ENCODE measurements at regions not wholly inside any gene's neighbourhood (a gene's known extent, or its start where the extent isn't known, plus 50 kb on each side); places are given as distances from the start of the nearest gene placed in this dataset.

- H3K27me3 ChIP-seq (replicated peaks in 1 of 7), result no peaks in the 10 kb centered on the region
- H3K36me3 ChIP-seq, result no peaks in the 10 kb centered on the region
- no peak overlapping the region for H3K27ac ChIP-seq
- peaks cover 0 to 11% (median 3%) of the 10 kb centered on the region in 6 donors for H3K4me1 ChIP-seq
- H3K9me3 ChIP-seq, result no peaks in the 10 kb centered on the region
- intact Hi-C loops (cut with DNase I; ENCODE audit: low total_unique reads), result no loop called here
- WGBS, 5 donors, result 27 to 68% (median 56%) methylated on average over 1 of the region's 1 CpG
- H3K4me3 ChIP-seq, result no peak overlapping the region
- TF ChIP-seq POLR2AphosphoS5 (IDR thresholded peaks at IDR 0.05), result no peak
- no peak for TF ChIP-seq POLR2A (IDR thresholded peaks at IDR 0.05)
- TF ChIP-seq, protein P1, sequence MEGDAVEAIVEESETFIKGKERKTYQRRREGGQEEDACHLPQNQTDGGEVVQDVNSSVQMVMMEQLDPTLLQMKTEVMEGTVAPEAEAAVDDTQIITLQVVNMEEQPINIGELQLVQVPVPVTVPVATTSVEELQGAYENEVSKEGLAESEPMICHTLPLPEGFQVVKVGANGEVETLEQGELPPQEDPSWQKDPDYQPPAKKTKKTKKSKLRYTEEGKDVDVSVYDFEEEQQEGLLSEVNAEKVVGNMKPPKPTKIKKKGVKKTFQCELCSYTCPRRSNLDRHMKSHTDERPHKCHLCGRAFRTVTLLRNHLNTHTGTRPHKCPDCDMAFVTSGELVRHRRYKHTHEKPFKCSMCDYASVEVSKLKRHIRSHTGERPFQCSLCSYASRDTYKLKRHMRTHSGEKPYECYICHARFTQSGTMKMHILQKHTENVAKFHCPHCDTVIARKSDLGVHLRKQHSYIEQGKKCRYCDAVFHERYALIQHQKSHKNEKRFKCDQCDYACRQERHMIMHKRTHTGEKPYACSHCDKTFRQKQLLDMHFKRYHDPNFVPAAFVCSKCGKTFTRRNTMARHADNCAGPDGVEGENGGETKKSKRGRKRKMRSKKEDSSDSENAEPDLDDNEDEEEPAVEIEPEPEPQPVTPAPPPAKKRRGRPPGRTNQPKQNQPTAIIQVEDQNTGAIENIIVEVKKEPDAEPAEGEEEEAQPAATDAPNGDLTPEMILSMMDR (IDR thresholded peaks at IDR 0.05 in 8 of 11, conservative IDR thresholded peaks at IDR 0.05 in 3 of 11), result no peak
- DNase-seq, result no peak
Measured at GRCh38 chr6:137369136-137369535, 125.1 kb downstream of the OLIG3 start.

DNA sequence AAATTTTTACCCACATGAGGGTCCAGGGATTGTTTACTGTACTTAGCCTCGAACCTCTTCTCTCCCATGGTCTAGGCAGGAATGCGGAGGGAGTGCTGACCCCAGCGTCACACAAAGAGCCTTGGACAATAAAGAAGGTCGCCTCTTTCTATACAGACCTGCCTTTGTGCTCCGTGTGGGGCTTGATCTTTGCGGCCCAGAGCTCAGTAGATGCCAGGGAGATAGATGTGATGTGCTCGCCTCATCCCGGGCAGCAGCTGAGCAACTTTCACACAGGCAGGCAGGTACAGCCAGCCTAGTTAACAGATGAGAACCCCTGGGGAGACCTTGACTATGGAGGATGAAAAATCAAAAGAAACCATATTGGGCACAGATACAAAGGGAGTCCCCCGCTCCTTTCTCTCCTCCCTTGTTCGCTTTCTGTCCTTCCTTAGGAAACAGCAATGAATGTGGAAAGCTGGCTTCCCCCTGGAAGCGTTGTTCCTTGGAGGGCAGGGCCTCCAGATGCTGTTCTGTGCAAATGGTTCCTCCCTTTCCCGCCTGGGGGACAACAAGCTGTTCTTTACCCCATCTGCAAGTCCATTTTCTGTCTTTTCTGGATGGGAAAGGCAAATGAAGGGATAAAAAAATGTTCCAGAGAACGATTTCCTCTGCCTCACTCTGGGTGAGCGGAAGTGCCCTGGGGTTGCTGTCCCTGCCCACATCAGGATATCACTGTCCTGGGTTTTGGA is 128.3 kb downstream of the OLIG3 start:
- TF ChIP-seq, protein P1 (IDR thresholded peaks at IDR 0.05 in 8 of 11, conservative IDR thresholded peaks at IDR 0.05 in 3 of 11), result no peak
- TF ChIP-seq POLR2A (IDR thresholded peaks at IDR 0.05) (no peak), POLR2AphosphoS5 (IDR thresholded peaks at IDR 0.05) (no peak)
- no peaks in the 10 kb centered on the region for H3K36me3 ChIP-seq
- DNase-seq, result no peak
- 74 to 93% (median 85%) methylated on average over 14 of the region's 14 CpGs for WGBS, 5 donors
- H3K4me3 ChIP-seq, result no peak overlapping the region
- no peaks in the 10 kb centered on the region for H3K9me3 ChIP-seq
- H3K27ac ChIP-seq, result no peak overlapping the region
- peaks cover 0 to 17% (median 4%) of the 10 kb centered on the region in 6 donors for H3K4me1 ChIP-seq
- intact Hi-C loops (cut with DNase I; ENCODE audit: low total_unique reads), result no loop called here
- H3K27me3 ChIP-seq (replicated peaks in 1 of 7), result no peaks in the 10 kb centered on the region

DNA sequence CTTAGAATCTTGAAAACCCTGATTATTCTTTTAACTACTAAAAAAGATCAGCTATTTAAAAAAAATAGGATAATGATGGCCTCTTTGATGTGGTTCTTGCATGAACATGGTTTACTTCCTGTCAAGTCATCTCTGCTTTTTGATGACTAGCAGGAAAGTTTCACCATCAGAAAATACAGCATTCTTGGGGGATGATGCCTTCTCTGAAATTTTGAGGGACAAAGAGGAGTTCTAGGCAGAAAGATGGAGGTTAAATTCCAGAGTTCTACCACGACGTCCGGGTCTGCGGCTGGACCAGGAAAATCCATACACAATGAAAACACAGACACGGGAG is 130.4 kb downstream of the OLIG3 start:
- no peak for TF ChIP-seq POLR2A (IDR thresholded peaks at IDR 0.05)
- Histone ChIP-seq H3K4me3 (no peak overlapping the region), H3K9me3 (no peaks in the 10 kb centered on the region), H3K36me3 (no peaks in the 10 kb centered on the region), H3K27me3 (replicated peaks in 1 of 7) (no peaks in the 10 kb centered on the region), H3K27ac (no peak overlapping the region), H3K4me1 (peaks cover 0 to 13% (median 2%) of the 10 kb centered on the region in 6 donors)
- intact Hi-C loops (cut with DNase I; ENCODE audit: low total_unique reads), result no loop called here
- WGBS, 5 donors, result 85 to 91% (median 87%) methylated on average over 5 of the region's 5 CpGs
- no peak for DNase-seq

DNA sequence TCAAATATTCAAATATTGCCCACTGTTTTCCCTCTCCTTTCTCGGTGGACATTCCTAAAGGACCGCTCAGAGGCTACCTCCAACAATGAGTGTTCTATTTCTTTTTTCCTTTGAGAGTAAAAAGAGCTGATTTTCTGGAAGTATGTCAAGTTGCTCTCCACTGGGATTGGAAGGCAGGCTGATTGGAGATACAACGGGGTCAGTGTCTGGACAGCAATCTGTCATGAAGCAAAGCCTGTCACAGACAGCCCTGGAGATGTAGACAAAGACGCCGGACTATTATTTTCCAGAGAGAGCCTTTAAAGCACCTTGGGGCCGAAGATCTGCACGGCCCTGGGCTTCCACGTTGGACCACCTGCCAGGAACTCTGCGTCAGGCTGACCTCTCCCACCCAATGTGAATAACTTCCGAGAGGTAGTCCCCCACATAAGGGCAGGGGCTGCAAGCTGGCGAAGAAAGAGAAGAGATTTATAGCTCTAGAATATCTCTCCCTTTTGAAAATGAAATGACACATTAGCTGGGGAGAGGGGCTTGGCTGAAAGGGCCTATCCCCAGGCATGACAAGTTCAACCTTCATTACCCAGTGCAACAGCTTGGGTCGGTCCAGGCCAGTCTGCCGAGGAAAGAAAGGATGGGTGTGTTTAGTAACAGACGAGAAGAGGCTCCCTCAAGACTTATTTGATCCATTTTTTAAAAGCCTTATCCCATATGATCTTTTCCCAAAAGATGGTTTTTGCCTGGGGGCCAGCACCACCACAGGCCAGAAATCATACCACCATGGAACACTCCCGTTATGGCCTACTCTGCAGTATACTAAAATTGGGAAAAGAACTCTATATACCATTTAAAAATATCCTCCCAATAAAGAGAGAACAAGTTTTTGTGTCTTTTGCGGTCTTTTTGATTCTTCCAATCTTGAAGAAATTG is 131.1 kb downstream of the OLIG3 start:
- intact Hi-C loops (cut with DNase I; ENCODE audit: low total_unique reads), result no loop called here
- H3K4me1 ChIP-seq, result peaks cover 0 to 13% (median 2%) of the 10 kb centered on the region in 6 donors
- H3K36me3 ChIP-seq, result no peaks in the 10 kb centered on the region
- no peaks in the 10 kb centered on the region for H3K27me3 ChIP-seq (replicated peaks in 1 of 7)
- no peaks in the 10 kb centered on the region for H3K9me3 ChIP-seq
- no peak for DNase-seq
- H3K4me3 ChIP-seq, result no peak overlapping the region
- TF ChIP-seq, protein P1 (IDR thresholded peaks at IDR 0.05 in 8 of 11, conservative IDR thresholded peaks at IDR 0.05 in 3 of 11), result no peak
- no peak for TF ChIP-seq POLR2A (IDR thresholded peaks at IDR 0.05)
- TF ChIP-seq POLR2AphosphoS5 (IDR thresholded peaks at IDR 0.05), result no peak
- H3K27ac ChIP-seq, result no peak overlapping the region
- 79 to 87% (median 83%) methylated on average over 16 of the region's 16 CpGs for WGBS, 5 donors
